SK-N-SH (cell line): ENCODE measurements at regions not wholly inside any gene's neighbourhood (a gene's known extent, or its start where the extent isn't known, plus 50 kb on each side); places are given as distances from the start of the nearest gene placed in this dataset.

Experiments
- CTCF ChIA-PET: fragments of 300-600, 350-600 bp; formaldehyde crosslinking; extraction: SDS; loops from one replicate; lab custom pipeline; 2021; lab: Yijun Ruan, JAX
- POLR2A ChIA-PET: fragments of 350-600 bp; sonication (Branson Sonifier 250); formaldehyde crosslinking; extraction: SDS; loops from one replicate; lab custom pipeline; 2020; ENCODE audit warnings: antibody characterized with exemption, inconsistent platforms; lab: Yijun Ruan, JAX
- DNase-seq: peaks from one replicate; pipeline ENCODE4 v3.0.0; 2012
- H2AFZ ChIP-seq: fragments of 200-600 bp; sonication (generic); 2 replicates; pipeline ENCODE4 v1.8.1; 2016; ENCODE audit warnings: antibody characterized with exemption, mild to moderate bottlenecking, low read depth
- H3F3A ChIP-seq: fragments of 200-600 bp; sonication (generic); replicated peaks from 2 replicates; pipeline ENCODE3; 2016; ENCODE audit warnings: antibody characterized with exemption, mild to moderate bottlenecking; ENCODE audit not compliant: insufficient read depth
- H3K27ac ChIP-seq, 2 experiments: fragments of 200-500 bp in 1 of 2; fragments of 200-600 bp in 1 of 2; sonication (Bioruptor generic) in 1 of 2; sonication (generic), shearing (Covaris generic) in 1 of 2; 2 replicates each; pipeline versions ENCODE4 v1.5.1 to v1.6.1; 2014 to 2016; ENCODE audit warnings: low read depth in 2 of 2, inconsistent platforms in 1 of 2, low read length in 1 of 2, mild to moderate bottlenecking in 1 of 2, mixed read lengths in 1 of 2
- H3K27me3 ChIP-seq: fragments of 200-600 bp; sonication (generic), shearing (Covaris generic); 2 replicates; pipeline ENCODE4 v1.6.1; 2016; ENCODE audit warnings: mixed run types; ENCODE audit not compliant: insufficient read depth
- H3K36me3 ChIP-seq, 2 experiments: fragments of 200-500 bp in 1 of 2; fragments of 200-600 bp in 1 of 2; sonication (Bioruptor generic) in 1 of 2; sonication (generic) in 1 of 2; replicated peaks in 1 of 2; 2 replicates each; pipeline versions ENCODE3 to v1.5.1; 2014 to 2016; ENCODE audit warnings: low read length in 1 of 2, mild to moderate bottlenecking in 1 of 2; ENCODE audit not compliant: insufficient read depth in 2 of 2, control insufficient read depth in 1 of 2
- H3K4me1 ChIP-seq, 2 experiments: fragments of 200-500 bp in 1 of 2; fragments of 200-600 bp in 1 of 2; sonication (Bioruptor generic) in 1 of 2; sonication (generic), shearing (Covaris generic) in 1 of 2; 2 replicates each; pipeline versions ENCODE4 v1.5.1 to v1.6.1; 2014 to 2016; ENCODE audit warnings: low read depth in 1 of 2, low read length in 1 of 2, mixed run types in 1 of 2; ENCODE audit not compliant: insufficient read depth in 2 of 2, control insufficient read depth in 1 of 2
- H3K4me2 ChIP-seq: fragments of 200-600 bp; sonication (generic), shearing (Covaris generic); 2 replicates; pipeline ENCODE4 v1.6.1; 2017; ENCODE audit warnings: mixed run types
- H3K4me3 ChIP-seq, 2 experiments: fragments of 200-500 bp in 1 of 2; fragments of 200-600 bp in 1 of 2; sonication (Bioruptor generic) in 1 of 2; sonication (generic), shearing (Covaris generic) in 1 of 2; 2 replicates each; pipeline versions ENCODE4 v1.5.1 to v1.8.1; 2014 to 2016; ENCODE audit warnings: low read depth in 2 of 2, inconsistent platforms in 1 of 2, low read length in 1 of 2, mild to moderate bottlenecking in 1 of 2, mixed read lengths in 1 of 2, moderate library complexity in 1 of 2
- H3K79me2 ChIP-seq: fragments of 200-600 bp; sonication (generic); 2 replicates; pipeline ENCODE4 v1.8.1; 2017; ENCODE audit warnings: mild to moderate bottlenecking; ENCODE audit not compliant: insufficient read depth
- H3K9ac ChIP-seq: fragments of 200-600 bp; sonication (generic); 2 replicates; pipeline ENCODE4 v1.6.1; 2017; ENCODE audit warnings: mixed run types
- H3K9me2 ChIP-seq: fragments of 200-600 bp; sonication (generic); 2 replicates; pipeline ENCODE4 v1.6.1; 2017; ENCODE audit warnings: mixed run types
- H3K9me3 ChIP-seq: fragments of 200-600 bp; sonication (generic); 2 replicates; pipeline ENCODE4 v1.6.1; 2017; ENCODE audit warnings: mixed run types, mild to moderate bottlenecking, moderate library complexity
- H4K20me1 ChIP-seq: fragments of 200-600 bp; sonication (generic); 2 replicates; pipeline ENCODE4 v1.6.1; 2017; ENCODE audit warnings: mild to moderate bottlenecking, mixed run types; ENCODE audit not compliant: insufficient read depth
- CHD2 ChIP-seq: fragments of 150-350 bp; IDR thresholded peaks from 2 replicates; pipeline ENCODE4 v1.6.1; 2018; ENCODE audit warnings: low read length; ENCODE audit not compliant: partially characterized antibody
- EZH2phosphoT487 ChIP-seq: fragments of 200-600 bp; sonication (generic); IDR thresholded peaks from 2 replicates; pipeline ENCODE4 v1.6.1; 2017; ENCODE audit warnings: low read depth, mixed run types, mild to moderate bottlenecking, antibody characterized with exemption, moderate library complexity, borderline replicate concordance
- FOXJ3 ChIP-seq: sonication (generic); formaldehyde crosslinking; IDR thresholded peaks from 2 replicates; pipeline ENCODE4 v1.5.1; 2020; ENCODE audit warnings: mild to moderate bottlenecking, missing genetic modification reagents
- GABPA ChIP-seq: IDR thresholded peaks from 2 replicates; pipeline ENCODE4 v1.4.0; 2012; ENCODE audit warnings: low read depth, mild to moderate bottlenecking
- RFX5 ChIP-seq: IDR thresholded peaks from 2 replicates; pipeline ENCODE4 v1.6.1; 2012; ENCODE audit warnings: mild to moderate bottlenecking, improper control_type of control experiment, low read length
- SIN3A ChIP-seq: IDR thresholded peaks from 2 replicates; pipeline ENCODE4 v1.6.1; 2012; ENCODE audit warnings: low read depth, mild to moderate bottlenecking, low read length, moderate library complexity, borderline replicate concordance
- SMC3 ChIP-seq: IDR thresholded peaks from 2 replicates; pipeline ENCODE4 v1.6.1; 2012; ENCODE audit warnings: low read depth, low read length, improper control_type of control experiment
- TAF1 ChIP-seq: IDR thresholded peaks from 2 replicates; pipeline ENCODE4 v1.6.1; 2012; ENCODE audit warnings: low read depth, mild to moderate bottlenecking, low read length, moderate library complexity, borderline replicate concordance
- TCF12 ChIP-seq: IDR thresholded peaks from 2 replicates; pipeline ENCODE4 v1.4.0; 2012
- TEAD4 ChIP-seq: IDR thresholded peaks from 2 replicates; pipeline ENCODE4 v1.4.0; 2012; ENCODE audit warnings: mild to moderate bottlenecking, borderline replicate concordance; ENCODE audit not compliant: insufficient read depth
- YY1 ChIP-seq: IDR thresholded peaks from 2 replicates; pipeline ENCODE4 v1.4.0; 2012; ENCODE audit warnings: low read depth, mild to moderate bottlenecking
- ZBTB33 ChIP-seq: IDR thresholded peaks from 2 replicates; pipeline ENCODE4 v1.4.0; 2012; ENCODE audit warnings: low read depth, borderline replicate concordance
- WGBS: methylation state at CpG from one replicate; pipeline ENCODE4 v1.1.6; 2017; ENCODE audit warnings: low lambda C conversion rate; 5-methylcytosine and 5-hydroxymethylcytosine counted together
- TF ChIP-seq, protein P1 (sequence below): fragments of 200-600 bp; sonication (generic); IDR thresholded peaks from 2 replicates; pipeline ENCODE4 v1.6.1; 2017; ENCODE audit warnings: antibody characterized with exemption, mild to moderate bottlenecking, moderate library complexity

GRCh38 chr9:108466304-108466703, 389.5 kb downstream of the ACTL7B start:
- H4K20me1 ChIP-seq = no peaks in the 10 kb centered on the region
- no peak for TF ChIP-seq ZBTB33
- no peak for TF ChIP-seq SIN3A
- TF ChIP-seq TAF1 = no peak
- no peak for TF ChIP-seq CHD2
- no peak for TF ChIP-seq TEAD4
- TF ChIP-seq GABPA = no peak
- no peaks in the 10 kb centered on the region for H3K79me2 ChIP-seq
- no peak overlapping the region for H3K9ac ChIP-seq
- no peaks in the 10 kb centered on the region for H3K27me3 ChIP-seq
- H3K9me3 ChIP-seq = no peaks in the 10 kb centered on the region
- no peak overlapping the region for H3K4me3 ChIP-seq
- POLR2A ChIA-PET = no interaction called here
- CTCF ChIA-PET = interaction anchor here (1.8 kb wide), 1 partner anchor 98 kb away, joined by 4 read pairs; no protein-coding TSS in a partner anchor
- H3K27ac ChIP-seq = no peak overlapping the region
- H3K4me2 ChIP-seq = no peak overlapping the region
- H3F3A ChIP-seq = peaks cover 5% of the 10 kb centered on the region
- H3K4me1 ChIP-seq = peaks cover 0 to 12% of the 10 kb centered on the region in 2 experiments; a peak in 1 of 4 replicates
- H3K36me3 ChIP-seq = no peaks in the 10 kb centered on the region
- DNase-seq = no peak
- WGBS = 48% methylated on average over 2 of the region's 2 CpGs
- no peak overlapping the region; the same call in 1 of the 2 replicates for H2AFZ ChIP-seq
- no peaks in the 10 kb centered on the region for H3K9me2 ChIP-seq

GRCh38 chr9:108463932-108464606, 391.7 kb downstream of the ACTL7B start:
- POLR2A ChIA-PET = no interaction called here
- Histone ChIP-seq H3K9me2 (no peaks in the 10 kb centered on the region), H3K27ac (no peak overlapping the region)
- no peak for DNase-seq
- TF ChIP-seq RFX5 (no peak), GABPA (no peak), TCF12 (no peak), EZH2phosphoT487 (no peak), YY1 (no peak), FOXJ3 (no peak), SMC3 (no peak)
- TF ChIP-seq, protein P1, sequence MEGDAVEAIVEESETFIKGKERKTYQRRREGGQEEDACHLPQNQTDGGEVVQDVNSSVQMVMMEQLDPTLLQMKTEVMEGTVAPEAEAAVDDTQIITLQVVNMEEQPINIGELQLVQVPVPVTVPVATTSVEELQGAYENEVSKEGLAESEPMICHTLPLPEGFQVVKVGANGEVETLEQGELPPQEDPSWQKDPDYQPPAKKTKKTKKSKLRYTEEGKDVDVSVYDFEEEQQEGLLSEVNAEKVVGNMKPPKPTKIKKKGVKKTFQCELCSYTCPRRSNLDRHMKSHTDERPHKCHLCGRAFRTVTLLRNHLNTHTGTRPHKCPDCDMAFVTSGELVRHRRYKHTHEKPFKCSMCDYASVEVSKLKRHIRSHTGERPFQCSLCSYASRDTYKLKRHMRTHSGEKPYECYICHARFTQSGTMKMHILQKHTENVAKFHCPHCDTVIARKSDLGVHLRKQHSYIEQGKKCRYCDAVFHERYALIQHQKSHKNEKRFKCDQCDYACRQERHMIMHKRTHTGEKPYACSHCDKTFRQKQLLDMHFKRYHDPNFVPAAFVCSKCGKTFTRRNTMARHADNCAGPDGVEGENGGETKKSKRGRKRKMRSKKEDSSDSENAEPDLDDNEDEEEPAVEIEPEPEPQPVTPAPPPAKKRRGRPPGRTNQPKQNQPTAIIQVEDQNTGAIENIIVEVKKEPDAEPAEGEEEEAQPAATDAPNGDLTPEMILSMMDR = no peak
- TF ChIP-seq, all 33 proteins: peak for 0
- Histone ChIP-seq H3K79me2 (no peaks in the 10 kb centered on the region), H2AFZ (no peak overlapping the region), H3K27me3 (no peaks in the 10 kb centered on the region), H3K4me2 (no peak overlapping the region), H3K9ac (no peak overlapping the region), H3F3A (no peaks in the 10 kb centered on the region), H3K4me3 (no peak overlapping the region), H3K4me1 (no peaks in the 10 kb centered on the region), H4K20me1 (no peaks in the 10 kb centered on the region), H3K36me3 (no peaks in the 10 kb centered on the region), H3K9me3 (no peaks in the 10 kb centered on the region)
- WGBS = 40% methylated on average over 3 of the region's 3 CpGs
- CTCF ChIA-PET = no interaction called here
